Left kidney (tissue), 1 donor: ENCODE measurements at regions not wholly inside any gene's neighbourhood (a gene's known extent, or its start where the extent isn't known, plus 50 kb on each side); places are given as distances from the start of the nearest gene placed in this dataset.
"Not testable (repeated sequence)": the region's sequence is repeated elsewhere in the genome, so short reads cannot be mapped to it uniquely, and the experiment has no call there.

ENCODE experiments used
- DNase-seq: peaks from one replicate; pipeline ENCODE4 v3.0.0-alpha.2; 2013

GRCh38 chr3:163438760-163439159, 1639.5 kb downstream of the SI start:
- DNase-seq, result no peak

GRCh38 chr3:163422671-163423070, 1655.6 kb downstream of the SI start:
- no peak for DNase-seq

GRCh38 chr3:163391407-163392181, 1686.7 kb downstream of the SI start:
- DNase-seq, result no peak

DNA sequence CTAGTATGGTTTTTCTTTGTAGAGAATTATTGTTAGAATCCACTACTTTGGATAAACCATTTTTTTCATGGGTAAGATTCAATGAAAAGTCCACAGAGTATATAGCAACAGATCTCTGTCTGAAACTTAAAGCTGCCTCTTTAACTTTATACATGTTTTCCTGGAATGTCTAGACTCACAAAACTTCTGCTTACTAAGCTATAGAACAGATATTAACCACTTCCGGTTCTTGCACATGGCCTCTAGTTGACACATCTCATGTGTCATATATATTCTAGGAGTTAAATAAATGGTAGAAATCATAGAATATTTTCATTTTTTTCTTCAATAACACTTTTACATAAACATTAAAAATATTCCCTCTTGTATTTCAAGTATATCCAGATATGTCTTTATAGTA, 1693.9 kb downstream of the SI start:
- no peak for DNase-seq

DNA sequence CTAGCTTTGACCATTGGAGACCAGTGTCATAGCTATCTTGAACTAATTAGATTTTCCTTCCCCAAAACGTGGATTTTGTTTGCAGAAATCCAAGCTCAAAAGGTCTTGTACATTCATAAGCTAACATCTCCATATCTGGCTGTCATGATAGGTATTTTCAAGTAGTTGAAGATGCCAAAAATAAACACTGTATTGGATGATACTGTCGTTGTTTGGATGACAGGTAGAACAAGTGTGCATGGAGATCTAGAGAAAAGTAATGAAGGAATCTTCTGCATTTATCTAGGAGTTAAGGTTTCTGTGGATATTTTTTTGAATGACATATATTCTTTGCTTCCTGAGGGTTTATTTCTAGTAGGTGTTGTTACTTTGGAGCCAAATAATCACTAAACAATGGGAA, 1696.1 kb downstream of the SI start:
- DNase-seq, result no peak

DNA sequence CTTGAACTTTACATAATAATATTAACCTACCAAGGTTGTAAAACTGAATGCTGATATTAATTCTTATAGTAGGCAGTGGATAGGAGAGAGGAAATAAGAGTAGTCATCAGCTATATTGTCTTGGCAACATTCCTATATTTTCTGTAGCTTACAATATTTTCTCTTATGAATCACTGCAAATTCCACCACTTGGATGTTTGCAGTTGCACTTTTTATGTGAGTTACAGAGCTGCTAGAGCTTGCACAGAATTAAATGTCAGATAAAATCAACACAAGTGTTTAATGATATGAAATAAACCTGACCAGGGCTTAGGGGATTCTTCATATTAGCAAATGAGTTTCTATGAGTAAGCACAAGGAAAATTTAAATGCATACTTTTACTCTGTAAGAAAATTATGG, 1710.1 kb downstream of the SI start:
- DNase-seq, result no peak

DNA sequence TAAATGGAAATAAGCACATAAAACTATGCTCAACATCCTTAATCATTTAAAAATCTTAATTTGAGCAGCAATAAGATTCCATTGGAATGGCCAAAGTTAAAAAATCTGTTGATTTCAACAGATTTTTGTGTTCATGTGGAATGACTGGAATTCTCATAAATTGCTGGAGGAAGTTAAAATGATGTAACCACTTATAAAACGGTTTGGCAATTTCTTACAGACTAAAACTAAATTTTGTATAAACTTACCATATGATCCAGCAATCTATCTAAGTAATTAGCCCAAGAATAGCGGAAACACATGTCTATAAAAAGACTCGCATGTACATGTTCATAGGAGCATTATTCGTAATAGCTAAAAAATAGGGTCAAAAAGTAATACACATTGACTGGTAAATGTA, 1713.6 kb downstream of the SI start:
- DNase-seq, result no peak

GRCh38 chr3:163362151-163362550, 1716.1 kb downstream of the SI start:
- DNase-seq, result no peak

DNA sequence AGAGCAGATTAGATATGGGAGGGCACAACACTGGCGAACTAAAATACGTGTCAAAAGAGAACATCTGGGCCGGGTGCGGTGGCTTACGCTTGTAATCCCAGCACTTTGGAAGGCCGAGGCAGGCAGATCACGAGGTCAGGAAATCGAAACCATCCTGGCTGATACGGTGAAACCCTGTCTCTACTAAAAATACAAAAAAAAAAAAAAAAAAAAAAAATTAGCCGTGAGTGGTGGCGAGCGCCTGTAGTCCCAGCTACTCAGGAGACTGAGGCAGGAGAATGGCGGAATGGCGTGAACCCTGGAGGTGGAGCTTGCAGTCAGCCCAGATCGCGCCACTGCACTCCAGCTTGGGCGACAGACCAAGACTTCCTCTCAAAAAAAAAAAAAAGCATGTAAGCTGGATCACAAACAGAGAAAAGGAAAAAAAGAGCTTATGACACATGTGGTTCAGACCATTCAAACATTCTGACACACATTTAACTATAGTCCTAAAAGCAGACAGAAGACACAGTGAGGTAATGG, 1716.9 kb downstream of the SI start:
- not testable (repeated sequence) for DNase-seq

- DNase-seq, result no peak
Measured at GRCh38 chr3:163347944-163348343, 1730.4 kb downstream of the SI start.

- DNase-seq, result no peak
Measured at GRCh38 chr3:163335429-163335828, 1742.9 kb downstream of the SI start.

GRCh38 chr3:163328680-163329079, 1749.6 kb downstream of the SI start:
- no peak for DNase-seq

GRCh38 chr3:163327086-163327485, 1751.2 kb downstream of the SI start:
- DNase-seq, result no peak

- DNase-seq, result no peak
Measured at GRCh38 chr3:163315786-163316185, 1762.5 kb downstream of the SI start.

DNA sequence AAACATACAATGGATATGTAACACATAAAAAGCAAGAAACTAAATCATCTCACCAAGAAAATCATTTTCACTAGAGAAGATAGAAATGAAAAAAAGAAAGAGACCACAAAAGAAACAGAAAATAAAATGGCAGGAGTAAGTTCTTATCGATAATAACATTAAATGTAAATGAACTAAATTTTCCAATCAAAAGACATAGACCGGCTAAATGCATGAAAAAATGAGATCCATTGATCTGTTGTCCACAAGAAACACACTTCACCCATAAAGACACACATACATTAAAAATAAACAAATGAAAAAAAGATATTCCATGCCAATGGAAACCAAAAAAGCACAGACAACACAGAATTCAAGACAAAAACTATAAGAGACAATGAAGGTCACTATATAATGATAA, 1771.9 kb downstream of the SI start:
- DNase-seq, result no peak

GRCh38 chr3:163273694-163274093, 1777.1 kb downstream of the OTOL1 start:
- no peak for DNase-seq

- DNase-seq, result no peak
Measured at GRCh38 chr3:163266731-163267130, 1770.1 kb downstream of the OTOL1 start.

- DNase-seq, result no peak
Measured at GRCh38 chr3:163261618-163262017, 1765.0 kb downstream of the OTOL1 start.

DNA sequence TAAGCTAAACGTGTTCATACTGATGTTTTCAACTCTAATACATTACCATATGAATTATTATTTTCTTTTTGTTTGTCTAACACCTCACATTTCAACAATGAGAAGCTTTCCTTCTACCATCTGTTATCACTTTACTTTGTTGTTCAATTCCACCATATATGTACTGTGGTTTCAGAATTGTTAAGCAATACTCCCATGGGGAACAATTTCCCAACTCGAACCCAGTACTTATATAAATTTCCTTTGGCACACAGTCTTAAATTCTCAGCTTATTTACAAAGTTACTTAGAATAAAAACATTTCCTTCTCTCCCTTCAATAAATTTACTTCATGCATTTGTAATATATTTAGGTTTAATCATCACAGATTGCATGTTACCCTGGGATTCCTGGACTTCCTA, 1764.4 kb downstream of the OTOL1 start:
- no peak for DNase-seq

DNA sequence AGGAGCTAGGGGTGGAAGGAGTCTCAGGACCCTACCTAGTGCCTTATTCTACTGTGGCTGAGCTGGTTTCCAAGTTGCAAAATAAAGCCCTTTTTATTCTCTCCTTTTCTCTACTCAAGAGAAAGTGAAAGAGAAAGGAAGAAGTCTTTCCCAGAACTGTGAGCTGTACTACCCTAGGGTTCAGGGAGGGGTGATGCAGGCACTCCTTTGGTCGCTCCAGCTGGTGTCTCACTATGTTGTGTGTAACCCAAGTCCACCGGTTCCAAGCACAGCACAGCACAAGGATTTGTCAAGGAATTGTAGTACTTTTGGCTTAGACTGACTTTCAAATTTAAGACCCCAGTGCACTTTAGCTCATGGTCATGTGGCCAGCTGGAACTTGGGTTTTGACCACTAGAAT, 1721.7 kb downstream of the OTOL1 start:
- DNase-seq, result no peak

DNA sequence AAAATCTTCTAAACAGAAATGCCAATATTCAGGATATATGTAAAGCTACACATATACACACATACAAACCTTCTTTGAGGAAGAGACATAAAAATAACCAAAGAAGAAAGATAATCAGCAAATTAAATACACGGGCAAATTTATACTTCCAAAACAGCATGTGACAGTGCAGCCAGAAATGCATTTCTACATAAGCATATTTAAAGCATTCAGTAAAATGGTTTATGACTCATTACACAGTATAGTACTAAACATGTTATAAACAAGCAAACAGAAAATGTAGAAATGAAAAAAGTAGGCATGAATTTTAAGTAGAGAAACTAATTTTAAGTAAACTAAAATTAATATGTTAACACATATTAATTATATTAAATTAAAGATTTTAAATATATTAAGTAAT, 1717.2 kb downstream of the OTOL1 start:
- no peak for DNase-seq

DNA sequence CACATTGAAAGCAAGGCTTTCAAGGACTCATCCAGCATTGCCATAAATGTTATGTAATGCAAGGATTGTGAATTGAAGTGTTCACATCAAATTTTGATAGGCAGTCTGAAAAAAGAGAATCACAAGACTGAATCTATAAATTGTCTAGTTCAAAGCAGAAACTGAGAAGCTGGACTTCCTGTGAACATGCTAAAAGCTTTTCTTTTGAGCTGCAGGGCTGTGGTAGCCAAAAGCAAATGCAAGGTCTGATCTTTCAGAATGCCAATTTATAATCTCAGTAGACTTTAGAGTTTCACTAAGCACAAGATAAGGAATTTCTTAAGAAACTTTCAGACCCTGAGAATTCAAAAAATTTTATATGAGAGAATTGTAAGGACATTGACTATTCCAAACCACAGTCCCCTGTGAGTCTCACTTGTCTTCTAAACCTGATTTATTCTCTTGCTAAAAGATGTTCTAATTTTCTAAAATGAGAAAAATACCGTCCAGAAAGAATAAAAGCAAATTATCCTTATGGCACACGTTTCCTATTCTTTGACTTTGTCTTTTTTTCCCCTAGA, 1700.3 kb downstream of the OTOL1 start:
- DNase-seq, result no peak

DNA sequence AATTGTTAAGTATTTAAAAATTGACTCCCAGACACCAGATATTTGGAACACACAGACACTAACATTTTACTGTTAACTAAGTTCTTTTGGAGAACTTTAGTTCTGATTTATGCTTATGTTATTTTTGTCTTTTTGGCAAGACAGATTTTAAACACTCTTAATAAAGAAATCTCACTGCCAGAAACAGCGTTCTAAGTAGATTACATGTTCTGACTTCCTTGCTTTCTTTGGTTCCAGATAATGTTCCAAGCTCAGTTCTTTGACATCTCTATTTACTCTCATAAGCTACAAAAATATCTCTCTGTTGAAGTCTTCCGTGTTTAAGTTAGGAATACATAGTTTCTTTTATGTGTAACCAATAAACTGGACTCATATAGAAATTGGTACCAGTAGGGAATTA, 1699.6 kb downstream of the OTOL1 start:
- DNase-seq, result no peak

DNA sequence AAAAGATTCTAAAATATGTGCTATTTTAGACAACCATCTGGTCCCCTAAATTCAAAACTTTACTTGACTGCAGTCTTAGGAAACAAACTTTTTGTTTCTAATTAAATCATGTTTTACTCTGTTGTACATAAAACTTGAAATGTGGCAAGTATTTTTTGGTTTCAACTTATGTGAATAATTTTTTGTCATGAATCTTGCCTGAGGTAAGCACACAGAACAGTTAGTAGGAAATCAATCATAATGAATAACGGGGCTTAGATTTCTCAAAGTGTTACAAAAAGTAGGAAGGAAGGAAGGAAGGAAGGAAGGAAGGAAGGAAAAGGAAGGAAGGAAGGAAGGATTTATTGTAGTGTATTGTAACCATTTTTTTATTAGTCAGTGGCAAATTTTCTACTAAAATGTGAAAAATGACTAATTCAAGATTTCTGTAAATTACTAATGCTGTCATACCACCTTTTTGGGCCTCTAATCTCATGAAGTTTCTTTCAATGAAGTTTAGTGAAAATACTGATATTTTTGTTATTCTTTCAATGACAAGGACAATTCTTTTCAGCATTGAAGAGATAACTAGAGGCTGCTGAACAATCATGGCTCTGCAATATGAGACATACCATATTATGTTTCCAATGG, 1689.2 kb downstream of the OTOL1 start:
- DNase-seq, result no peak
